IPS DF 6.9 (cell line): ENCODE measurements at regions not wholly inside any gene's neighbourhood (a gene's known extent, or its start where the extent isn't known, plus 50 kb on each side); places are given as distances from the start of the nearest gene placed in this dataset.

ENCODE experiments used
- DNase-seq: peaks from one replicate; pipeline ENCODE4 v3.0.0-alpha.2; 2013; ENCODE audit warnings: low read depth, low spot score
- H3K27ac ChIP-seq: one replicate; pipeline ENCODE4 v1.5.1; 2013; ENCODE audit warnings: low read length, control low read depth
- H3K27me3 ChIP-seq: 2 replicates; pipeline ENCODE4 v1.6.1; 2013; ENCODE audit warnings: mild to moderate bottlenecking, low read length; ENCODE audit not compliant: control insufficient read depth, insufficient read depth
- H3K36me3 ChIP-seq: 2 replicates; pipeline ENCODE4 v1.6.1; 2013; ENCODE audit warnings: low read length; ENCODE audit not compliant: control insufficient read depth, insufficient read depth
- H3K4me1 ChIP-seq: 2 replicates; pipeline ENCODE4 v1.6.1; 2013; ENCODE audit warnings: low read length; ENCODE audit not compliant: control insufficient read depth, insufficient read depth
- H3K4me3 ChIP-seq: 2 replicates; pipeline ENCODE4 v1.5.1; 2013; ENCODE audit warnings: mild to moderate bottlenecking, low read length
- H3K9me3 ChIP-seq: 2 replicates; pipeline ENCODE4 v1.6.1; 2013; ENCODE audit warnings: low read length, inconsistent platforms; ENCODE audit not compliant: control insufficient read depth, insufficient read depth
- WGBS: extraction: QIAGEN DNeasy Blood & Tissue Kit; methylation state at CpG from one replicate; pipeline ENCODE4 v1.1.7; 2013; ENCODE audit warnings: mixed read lengths, missing lambda C conversion rate; ENCODE audit not compliant: insufficient read length, insufficient coverage; 5-methylcytosine and 5-hydroxymethylcytosine counted together

DNA sequence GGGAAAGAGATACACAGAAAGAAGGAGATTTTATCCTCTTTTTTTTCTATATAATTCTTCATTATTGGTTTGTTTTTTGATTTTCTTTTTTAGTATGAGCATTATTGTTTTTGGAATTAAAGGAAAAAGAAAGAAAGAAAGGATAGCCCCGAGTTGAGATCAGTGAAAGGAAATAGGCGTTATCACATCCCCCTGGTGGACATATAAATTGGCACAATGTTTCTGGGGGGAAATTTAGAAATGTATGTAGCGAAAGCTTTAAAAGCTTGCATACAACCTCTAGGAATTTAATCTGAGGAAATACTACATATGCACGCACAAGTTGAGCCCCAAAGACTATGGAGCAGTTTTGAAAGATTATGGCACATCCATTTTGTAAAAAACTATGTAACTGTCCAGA is 226.3 kb upstream of the LDB2 start:
- Histone ChIP-seq H3K4me3 (no peak overlapping the region), H3K27ac (no peak overlapping the region), H3K27me3 (no peaks in the 10 kb centered on the region), H3K36me3 (no peaks in the 10 kb centered on the region), H3K4me1 (no peaks in the 10 kb centered on the region), H3K9me3 (no peaks in the 10 kb centered on the region)
- 100% methylated on average over 1 of the region's 4 CpGs for WGBS
- DNase-seq, result no peak

DNA sequence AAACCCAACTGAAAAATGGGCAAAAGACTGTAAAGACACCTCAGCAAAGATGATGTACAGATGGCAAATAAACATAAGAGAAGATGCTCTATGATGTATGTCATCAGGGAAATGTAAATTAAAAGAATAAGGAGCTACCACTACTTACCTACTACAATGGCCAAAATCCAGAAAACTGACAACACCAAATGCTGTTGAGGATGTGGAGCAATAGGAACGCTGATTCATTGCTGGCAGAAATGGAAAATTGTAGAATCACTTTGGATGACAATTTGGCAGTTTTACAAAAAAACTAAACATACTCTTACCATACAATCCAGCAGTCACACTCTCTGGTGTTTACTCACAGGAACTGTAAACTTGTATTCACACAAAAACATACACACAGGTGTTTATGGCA is 222.3 kb upstream of the LDB2 start:
- no peak for DNase-seq
- H3K4me1 ChIP-seq, result no peaks in the 10 kb centered on the region
- no peak overlapping the region for H3K4me3 ChIP-seq
- H3K27ac ChIP-seq, result no peak overlapping the region
- WGBS, result no CpG with 5 or more reads among the region's 1 CpG
- no peaks in the 10 kb centered on the region for H3K36me3 ChIP-seq
- H3K27me3 ChIP-seq, result no peaks in the 10 kb centered on the region
- no peaks in the 10 kb centered on the region for H3K9me3 ChIP-seq

DNA sequence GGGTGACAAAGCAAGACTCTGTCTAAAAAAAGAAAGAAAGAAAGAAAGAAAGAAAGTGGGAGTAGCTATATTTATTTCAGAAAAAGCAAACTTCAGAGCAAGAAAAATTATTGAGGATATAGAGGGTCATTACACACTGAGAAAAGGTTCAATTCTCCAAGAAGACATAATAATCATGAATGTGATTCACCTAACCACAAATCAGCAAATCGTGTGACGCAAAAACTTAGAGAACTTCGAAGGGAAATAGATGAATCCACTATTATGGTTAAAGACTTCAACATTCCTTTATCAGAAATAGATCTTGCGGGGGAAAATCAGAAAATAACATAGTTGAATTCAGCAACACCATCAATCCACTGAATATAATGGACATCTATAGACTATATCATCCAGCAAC is 219.3 kb upstream of the LDB2 start:
- no CpG with 5 or more reads among the region's 4 CpGs for whole genome bisulfite sequencing
- Histone ChIP-seq H3K27ac (no peak overlapping the region), H3K4me1 (no peaks in the 10 kb centered on the region), H3K27me3 (no peaks in the 10 kb centered on the region), H3K4me3 (no peak overlapping the region), H3K36me3 (no peaks in the 10 kb centered on the region), H3K9me3 (no peaks in the 10 kb centered on the region)
- no peak for DNase-seq

DNA sequence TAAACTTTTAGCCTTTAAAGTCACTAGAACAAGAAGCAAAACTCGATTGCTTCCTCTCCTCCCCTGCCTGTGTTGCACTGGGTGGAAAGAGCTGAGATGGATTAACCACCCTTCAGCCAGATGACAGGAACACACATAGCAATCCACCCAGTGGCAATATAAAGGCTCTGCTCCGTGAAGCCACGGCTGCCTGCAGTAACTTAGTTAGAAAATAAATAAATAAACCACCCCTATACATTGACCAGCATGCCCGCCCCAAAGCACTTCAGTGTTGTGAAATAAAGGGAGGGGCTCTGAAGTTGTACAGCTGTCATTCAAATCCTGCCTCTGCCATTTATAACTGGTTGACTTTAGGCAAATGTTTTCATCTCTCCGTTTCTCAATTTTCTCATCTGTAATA is 217.1 kb upstream of the LDB2 start:
- no CpG with 5 or more reads among the region's 5 CpGs for WGBS
- Histone ChIP-seq H3K4me3 (no peak overlapping the region), H3K27me3 (no peaks in the 10 kb centered on the region), H3K9me3 (no peaks in the 10 kb centered on the region), H3K4me1 (no peaks in the 10 kb centered on the region), H3K27ac (no peak overlapping the region), H3K36me3 (no peaks in the 10 kb centered on the region)
- no peak for DNase-seq

DNA sequence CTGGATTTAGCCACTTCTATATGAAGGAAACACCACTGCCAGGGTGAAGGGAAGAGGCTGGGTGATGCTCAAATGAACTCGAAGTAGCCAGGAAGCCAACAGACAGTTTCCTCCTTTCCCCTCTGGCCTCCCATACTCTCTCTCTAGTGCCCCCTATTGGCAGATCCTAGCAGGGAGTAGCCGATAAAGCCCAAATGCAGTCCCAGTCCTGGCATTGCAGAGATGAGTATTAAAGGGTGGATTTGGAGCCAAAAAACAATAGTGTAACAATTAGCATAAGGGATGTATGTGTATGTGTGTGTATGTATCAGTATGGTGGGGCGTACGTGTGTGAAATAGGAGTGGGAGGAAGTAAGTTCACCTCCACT is 213.8 kb upstream of the LDB2 start:
- H3K27me3 ChIP-seq, result no peaks in the 10 kb centered on the region
- H3K4me3 ChIP-seq, result no peak overlapping the region
- DNase-seq, result peak; percentile 39
- no peaks in the 10 kb centered on the region for H3K9me3 ChIP-seq
- no peaks in the 10 kb centered on the region for H3K36me3 ChIP-seq
- no peaks in the 10 kb centered on the region for H3K4me1 ChIP-seq
- no peak overlapping the region for H3K27ac ChIP-seq
- 100% methylated on average over 2 of the region's 4 CpGs for WGBS

DNA sequence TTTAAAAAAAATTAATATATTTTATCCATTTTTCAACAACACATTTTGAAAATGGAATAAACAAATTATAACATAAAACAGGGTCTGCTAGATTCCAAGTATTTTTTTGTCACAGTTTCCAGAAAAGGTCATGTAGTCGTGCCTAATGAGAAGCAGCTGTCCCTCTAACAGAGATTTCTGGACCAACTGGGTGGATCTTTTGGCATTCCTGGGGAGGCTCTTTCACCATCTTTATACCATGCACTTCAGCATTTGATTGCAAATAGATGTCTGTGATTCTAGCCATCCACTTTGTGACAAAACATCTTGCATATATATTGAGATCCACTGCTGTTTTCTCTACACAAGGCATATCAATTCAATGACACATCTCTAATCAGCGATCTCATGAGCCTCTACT is 210.7 kb upstream of the LDB2 start:
- H3K27me3 ChIP-seq, result no peaks in the 10 kb centered on the region
- no CpG with 5 or more reads among the region's 2 CpGs for WGBS
- no peaks in the 10 kb centered on the region for H3K9me3 ChIP-seq

DNA sequence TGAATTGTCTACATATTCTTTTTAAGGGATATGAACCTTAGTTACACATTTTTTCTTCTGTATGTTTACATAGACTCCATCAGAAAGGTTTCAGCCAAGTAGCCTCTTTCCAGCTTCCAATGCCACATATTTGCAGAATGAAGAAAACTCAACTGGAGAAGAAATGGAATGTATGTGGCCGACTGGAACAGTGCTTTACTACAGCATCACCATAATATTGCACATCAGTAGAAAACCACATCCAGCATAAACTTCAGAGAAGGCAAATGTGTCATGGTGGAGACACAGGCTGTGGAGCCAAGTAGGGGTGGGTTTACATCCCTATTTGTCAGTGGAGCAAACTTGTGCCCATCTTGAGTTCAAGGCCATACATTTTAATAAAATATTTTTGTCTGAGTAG is 204.8 kb upstream of the LDB2 start:
- no peaks in the 10 kb centered on the region for H3K9me3 ChIP-seq
- no peaks in the 10 kb centered on the region for H3K4me1 ChIP-seq
- no peak overlapping the region for H3K4me3 ChIP-seq
- no CpG with 5 or more reads among the region's 1 CpG for WGBS
- no peak for DNase-seq
- H3K27me3 ChIP-seq, result no peaks in the 10 kb centered on the region
- no peak overlapping the region for H3K27ac ChIP-seq
- no peaks in the 10 kb centered on the region for H3K36me3 ChIP-seq

More for the DNA sequence above, 210.7 kb upstream of the LDB2 start:
- H3K36me3 ChIP-seq, result no peaks in the 10 kb centered on the region
- H3K4me3 ChIP-seq, result no peak overlapping the region
- no peak overlapping the region for H3K27ac ChIP-seq
- H3K4me1 ChIP-seq, result no peaks in the 10 kb centered on the region
- no peak for DNase-seq

DNA sequence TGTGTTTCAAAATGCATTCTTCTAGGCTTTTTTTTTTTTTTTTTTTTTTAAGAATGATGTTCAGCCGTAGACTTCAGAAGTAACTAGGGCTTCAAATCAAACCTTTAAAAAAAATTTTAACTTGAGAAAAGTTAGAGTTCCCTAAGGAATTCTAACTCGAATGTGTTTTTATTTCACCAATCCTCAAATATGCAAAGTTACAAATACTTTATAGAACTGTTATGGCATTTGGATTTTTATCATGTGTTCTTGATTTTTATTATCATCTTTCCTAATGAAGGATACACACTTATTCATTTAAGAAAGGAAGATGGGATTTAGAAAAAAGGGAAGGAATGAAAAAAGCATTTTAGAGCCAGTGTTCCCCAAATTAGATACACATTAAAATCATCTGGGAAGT is 200.6 kb upstream of the LDB2 start:
- no CpG with 5 or more reads among the region's 2 CpGs for WGBS
- H3K27me3 ChIP-seq, result no peaks in the 10 kb centered on the region
- H3K4me1 ChIP-seq, result peaks cover 3% of the 10 kb centered on the region; the same call in 1 of the 2 replicates
- H3K27ac ChIP-seq, result no peak overlapping the region
- H3K4me3 ChIP-seq, result no peak overlapping the region
- no peak for DNase-seq
- H3K9me3 ChIP-seq, result no peaks in the 10 kb centered on the region
- H3K36me3 ChIP-seq, result no peaks in the 10 kb centered on the region

DNA sequence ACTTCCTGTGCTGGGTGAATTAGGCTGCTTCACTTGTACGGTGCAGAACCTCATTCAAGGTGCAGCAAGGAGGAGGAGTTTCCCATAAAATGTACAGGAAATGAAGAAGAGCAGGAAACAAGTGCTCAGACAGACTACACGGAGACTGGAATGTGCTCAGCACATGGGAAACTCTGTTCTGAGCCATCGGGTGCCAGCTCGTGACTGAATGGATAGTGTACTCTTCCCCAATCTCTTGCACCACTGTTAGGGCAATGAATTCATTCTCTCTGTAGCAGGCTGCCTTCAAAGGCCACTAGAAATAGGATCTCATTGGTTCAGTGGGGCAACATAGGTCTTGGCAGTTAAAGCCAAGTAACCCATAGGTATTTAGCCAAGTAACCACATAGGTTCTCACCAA is 200.0 kb upstream of the LDB2 start:
- no CpG with 5 or more reads among the region's 4 CpGs for WGBS
- Histone ChIP-seq H3K4me1 (peaks cover 3% of the 10 kb centered on the region; the same call in 1 of the 2 replicates), H3K27me3 (no peaks in the 10 kb centered on the region)

DNA sequence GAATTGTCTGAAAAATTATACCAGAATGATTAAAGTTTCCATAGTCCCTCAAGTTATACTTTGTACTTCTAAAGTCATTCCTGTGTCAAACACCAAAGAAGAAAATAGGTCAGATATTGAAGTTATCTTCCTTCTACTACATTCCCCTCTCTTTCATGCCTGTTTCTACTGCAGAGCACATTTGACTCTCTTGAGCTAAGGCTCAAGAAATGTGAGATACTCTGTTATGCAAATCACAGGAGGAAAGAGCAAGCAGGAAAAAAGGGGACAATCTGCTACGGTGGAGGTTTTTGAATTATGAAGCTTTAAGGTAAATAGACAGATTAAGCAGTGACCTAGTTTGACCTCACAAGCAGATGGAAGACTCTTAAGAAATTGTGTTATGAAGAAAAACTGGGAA is 198.9 kb upstream of the LDB2 start:
- Histone ChIP-seq H3K4me1 (peaks cover 3% of the 10 kb centered on the region; the same call in 1 of the 2 replicates), H3K9me3 (no peaks in the 10 kb centered on the region), H3K27me3 (no peaks in the 10 kb centered on the region), H3K4me3 (no peak overlapping the region), H3K36me3 (no peaks in the 10 kb centered on the region), H3K27ac (no peak overlapping the region)
- DNase-seq, result no peak
- WGBS, result no CpG with 5 or more reads among the region's 1 CpG

More for the DNA sequence above, 200.0 kb upstream of the LDB2 start:
- Histone ChIP-seq H3K36me3 (no peaks in the 10 kb centered on the region), H3K9me3 (no peaks in the 10 kb centered on the region), H3K27ac (no peak overlapping the region), H3K4me3 (no peak overlapping the region)
- no peak for DNase-seq

DNA sequence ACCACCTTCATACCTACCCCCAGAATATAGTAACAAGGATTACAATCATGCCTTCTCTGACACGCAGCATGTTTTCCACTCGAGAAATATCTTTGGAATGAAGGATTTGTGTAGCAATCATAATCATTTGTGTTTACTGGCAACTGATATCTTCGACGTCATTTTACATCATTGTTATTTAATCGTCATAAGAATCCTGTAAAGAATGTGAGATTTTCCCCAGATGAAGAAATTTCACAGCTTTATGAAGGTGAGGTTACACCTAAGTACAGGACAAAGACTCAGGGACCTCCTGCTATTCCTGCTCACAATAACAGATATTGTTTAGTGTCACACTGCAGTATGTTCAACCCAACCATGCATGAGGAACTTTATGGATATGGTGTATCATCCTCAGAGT is 198.2 kb upstream of the LDB2 start:
- WGBS, result no CpG with 5 or more reads among the region's 5 CpGs
- H3K27me3 ChIP-seq, result no peaks in the 10 kb centered on the region
- no peaks in the 10 kb centered on the region for H3K36me3 ChIP-seq
- no peak overlapping the region for H3K27ac ChIP-seq
- DNase-seq, result no peak
- H3K9me3 ChIP-seq, result no peaks in the 10 kb centered on the region
- peaks cover 3% of the 10 kb centered on the region; the same call in 1 of the 2 replicates for H3K4me1 ChIP-seq
- H3K4me3 ChIP-seq, result no peak overlapping the region
